H1 (cell line): ENCODE measurements at regions not wholly inside any gene's neighbourhood (a gene's known extent, or its start where the extent isn't known, plus 50 kb on each side); places are given as distances from the start of the nearest gene placed in this dataset.

ENCODE experiments used
- RXRA ChIP-seq: IDR thresholded peaks from 2 replicates; pipeline ENCODE4 v1.6.1; 2011; ENCODE audit warnings: low read depth, mild to moderate bottlenecking, low read length, moderate library complexity; ENCODE audit not compliant: insufficient read depth

DNA sequence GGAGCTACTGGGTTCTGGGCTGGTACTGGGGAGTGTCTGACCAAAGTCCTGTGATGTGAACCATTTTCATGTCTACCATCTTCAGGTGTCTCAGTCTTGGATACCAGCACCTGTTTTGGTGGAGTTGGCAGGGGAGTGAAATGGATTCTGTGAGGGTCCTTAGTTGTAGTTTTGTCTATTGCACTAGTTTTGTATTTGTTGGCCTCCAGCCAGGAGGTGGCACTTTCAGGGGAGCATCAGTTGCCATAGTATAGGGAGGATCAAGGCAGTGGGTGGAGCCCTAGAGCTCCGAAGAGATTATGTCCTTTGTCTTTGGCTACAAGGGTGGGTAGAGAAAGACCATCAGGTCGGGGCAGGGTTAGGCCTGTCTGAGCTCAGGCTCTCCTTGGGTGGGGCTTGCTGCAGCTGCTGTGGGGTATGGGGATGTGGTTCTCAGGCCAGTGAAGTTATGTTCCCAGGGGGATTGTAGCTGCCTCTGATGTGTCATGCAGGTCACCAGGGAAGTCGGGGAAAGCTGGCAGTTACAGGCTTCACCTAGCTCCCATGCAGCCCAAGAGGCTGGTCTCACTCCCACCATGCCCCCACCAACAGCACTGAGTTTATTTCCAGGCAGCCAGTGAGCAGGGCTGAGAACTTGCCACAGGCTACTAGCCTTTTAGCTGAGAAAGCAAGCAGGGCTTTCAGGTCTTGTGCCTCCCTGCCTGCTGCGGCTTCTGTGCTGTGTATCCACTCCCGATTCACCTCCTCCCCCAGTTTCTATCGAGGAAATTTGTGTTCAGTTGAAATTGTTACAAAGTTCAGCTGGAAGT is 153.1 kb downstream of the ZNF365 start (continued):
- no peak for TF ChIP-seq RXRA
